ENCODE measurements at regions not wholly inside any gene's neighbourhood (a gene's known extent, or its start where the extent isn't known, plus 50 kb on each side); places are given as distances from the start of the nearest gene placed in this dataset.
"Not testable (repeated sequence)": the region's sequence is repeated elsewhere in the genome, so short reads cannot be mapped to it uniquely, and the experiment has no call there.

GRCh38 chr2:111506936-111507335 is 377.1 kb downstream of the ANAPC1 start:
- DNase-seq (ENCODE audit: low spot score); H3K4me2 ChIP-seq (ENCODE audit: insufficient read depth, low read length, poor library complexity, severe bottlenecking); H2BK120ac ChIP-seq (ENCODE audit: low read depth, low read length); H3K9me3 ChIP-seq (replicated peaks in 1 of 2; ENCODE audit: control insufficient read depth in 2 of 2, insufficient read depth in 1 of 2, low read depth in 1 of 2, low read length in 2 of 2); H3K27me3 ChIP-seq (ENCODE audit: control insufficient read depth in 3 of 3, insufficient read depth in 3 of 3, low read depth in 1 of 3, low read length in 3 of 3); H2AK5ac ChIP-seq (ENCODE audit: low read depth, low read length); H3K36me3 ChIP-seq (replicated peaks in 1 of 2; ENCODE audit: control insufficient read depth in 2 of 2, insufficient read depth in 2 of 2, low read length in 2 of 2); H3K4me1 ChIP-seq (ENCODE audit: control insufficient read depth in 2 of 2, insufficient read depth in 1 of 2, low read depth in 1 of 2, low read length in 2 of 2); H2BK5ac ChIP-seq (ENCODE audit: low read length); H3K79me1 ChIP-seq (ENCODE audit: low read depth, low read length); H3K4me3 ChIP-seq (ENCODE audit: low read length in 2 of 2); H3K27ac ChIP-seq (replicated peaks; ENCODE audit: low read length); H2AFZ ChIP-seq (ENCODE audit: low read length); H2BK12ac ChIP-seq (ENCODE audit: low read length); H4K8ac ChIP-seq (ENCODE audit: low read depth, low read length); H3K4ac ChIP-seq (ENCODE audit: low read length); H3K9ac ChIP-seq (ENCODE audit: low read depth, low read length, poor library complexity); H4K91ac ChIP-seq (ENCODE audit: low read depth, low read length, poor library complexity); H3K23ac ChIP-seq (ENCODE audit: low read depth, low read length, poor library complexity); H3K14ac ChIP-seq (ENCODE audit: low read length); H2BK15ac ChIP-seq (ENCODE audit: low read length); H3K18ac ChIP-seq (ENCODE audit: low read length): not testable (repeated sequence)
- WGBS, 2 donors (ENCODE audit: extremely low coverage in 2 of 2, insufficient read length in 2 of 2, insufficient replicate concordance in 1 of 2) = no CpG with 5 or more reads among the region's 5 CpGs

DNA sequence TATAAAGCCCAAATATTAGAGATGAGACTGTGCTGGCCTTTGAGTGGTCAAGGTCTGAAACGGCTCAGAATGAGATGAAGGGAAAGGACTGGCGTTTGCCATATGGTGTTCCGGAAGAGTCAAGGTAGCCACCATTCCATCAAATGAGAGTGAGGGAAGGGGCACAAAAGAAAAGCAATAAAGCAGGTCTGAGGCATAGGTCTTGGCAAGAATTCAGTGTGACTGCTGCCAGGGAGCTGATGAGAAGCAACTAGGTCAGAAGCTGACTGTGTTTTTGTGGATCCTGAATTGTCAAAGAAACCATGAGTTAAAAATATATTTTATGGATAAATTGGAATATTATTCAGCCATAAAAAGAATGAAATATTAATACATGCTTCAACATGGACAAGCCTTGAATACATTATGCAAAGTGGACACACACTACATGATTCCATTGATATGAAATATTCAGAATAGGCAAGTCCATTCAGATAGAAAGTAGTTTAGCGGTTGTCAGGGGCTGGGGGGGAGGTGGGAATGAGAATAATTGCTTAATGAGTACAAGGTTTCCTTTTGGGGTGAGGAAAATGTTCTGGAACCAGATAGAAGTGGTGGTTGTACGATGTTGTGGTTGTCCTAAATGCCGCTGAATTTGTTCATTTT is 374.6 kb downstream of the ANAPC1 start:
- H2AFZ ChIP-seq (ENCODE audit: low read length); H3K9ac ChIP-seq (ENCODE audit: low read depth, low read length, poor library complexity); H2AK5ac ChIP-seq (ENCODE audit: low read depth, low read length); H3K36me3 ChIP-seq (replicated peaks in 1 of 2; ENCODE audit: control insufficient read depth in 2 of 2, insufficient read depth in 2 of 2, low read length in 2 of 2); H3K4me1 ChIP-seq (ENCODE audit: control insufficient read depth in 2 of 2, insufficient read depth in 1 of 2, low read depth in 1 of 2, low read length in 2 of 2); H4K91ac ChIP-seq (ENCODE audit: low read depth, low read length, poor library complexity); H3K79me1 ChIP-seq (ENCODE audit: low read depth, low read length); H4K8ac ChIP-seq (ENCODE audit: low read depth, low read length); H3K4me3 ChIP-seq (ENCODE audit: low read length in 2 of 2); H2BK12ac ChIP-seq (ENCODE audit: low read length); H2BK5ac ChIP-seq (ENCODE audit: low read length); H3K4ac ChIP-seq (ENCODE audit: low read length); H3K4me2 ChIP-seq (ENCODE audit: insufficient read depth, low read length, poor library complexity, severe bottlenecking); H2BK15ac ChIP-seq (ENCODE audit: low read length); H3K14ac ChIP-seq (ENCODE audit: low read length); H3K18ac ChIP-seq (ENCODE audit: low read length); H3K27me3 ChIP-seq (ENCODE audit: control insufficient read depth in 3 of 3, insufficient read depth in 3 of 3, low read depth in 1 of 3, low read length in 3 of 3); H3K23ac ChIP-seq (ENCODE audit: low read depth, low read length, poor library complexity); DNase-seq (ENCODE audit: low spot score); H3K27ac ChIP-seq (replicated peaks; ENCODE audit: low read length); H2BK120ac ChIP-seq (ENCODE audit: low read depth, low read length); H3K9me3 ChIP-seq (replicated peaks in 1 of 2; ENCODE audit: control insufficient read depth in 2 of 2, insufficient read depth in 1 of 2, low read depth in 1 of 2, low read length in 2 of 2): not testable (repeated sequence)
- no CpG with 5 or more reads among the region's 6 CpGs for WGBS, 2 donors (ENCODE audit: extremely low coverage in 2 of 2, insufficient read length in 2 of 2, insufficient replicate concordance in 1 of 2)

- WGBS, 2 donors (ENCODE audit: extremely low coverage in 2 of 2, insufficient read length in 2 of 2, insufficient replicate concordance in 1 of 2) = no CpG with 5 or more reads among the region's 6 CpGs
- not testable (repeated sequence) for H2BK15ac ChIP-seq (ENCODE audit: low read length); DNase-seq (ENCODE audit: low spot score)
Measured at GRCh38 chr2:111510384-111510783, 373.6 kb downstream of the ANAPC1 start.

GRCh38 chr2:111511062-111511461 is 372.9 kb downstream of the ANAPC1 start:
- H2BK120ac ChIP-seq (ENCODE audit: low read depth, low read length); DNase-seq (ENCODE audit: low spot score); H2BK15ac ChIP-seq (ENCODE audit: low read length); H3K36me3 ChIP-seq (replicated peaks in 1 of 2; ENCODE audit: control insufficient read depth in 2 of 2, insufficient read depth in 2 of 2, low read length in 2 of 2); H2BK5ac ChIP-seq (ENCODE audit: low read length); H2BK12ac ChIP-seq (ENCODE audit: low read length); H3K23ac ChIP-seq (ENCODE audit: low read depth, low read length, poor library complexity); H4K91ac ChIP-seq (ENCODE audit: low read depth, low read length, poor library complexity); H4K8ac ChIP-seq (ENCODE audit: low read depth, low read length); H2AFZ ChIP-seq (ENCODE audit: low read length); H3K9ac ChIP-seq (ENCODE audit: low read depth, low read length, poor library complexity); H2AK5ac ChIP-seq (ENCODE audit: low read depth, low read length); H3K4ac ChIP-seq (ENCODE audit: low read length); H3K27ac ChIP-seq (replicated peaks; ENCODE audit: low read length); H3K4me3 ChIP-seq (ENCODE audit: low read length in 2 of 2); H3K4me2 ChIP-seq (ENCODE audit: insufficient read depth, low read length, poor library complexity, severe bottlenecking); H3K4me1 ChIP-seq (ENCODE audit: control insufficient read depth in 2 of 2, insufficient read depth in 1 of 2, low read depth in 1 of 2, low read length in 2 of 2); H3K79me1 ChIP-seq (ENCODE audit: low read depth, low read length); H3K14ac ChIP-seq (ENCODE audit: low read length); H3K9me3 ChIP-seq (replicated peaks in 1 of 2; ENCODE audit: control insufficient read depth in 2 of 2, insufficient read depth in 1 of 2, low read depth in 1 of 2, low read length in 2 of 2); H3K18ac ChIP-seq (ENCODE audit: low read length); H3K27me3 ChIP-seq (ENCODE audit: control insufficient read depth in 3 of 3, insufficient read depth in 3 of 3, low read depth in 1 of 3, low read length in 3 of 3): not testable (repeated sequence)
- whole genome bisulfite sequencing, 2 donors (ENCODE audit: extremely low coverage in 2 of 2, insufficient read length in 2 of 2, insufficient replicate concordance in 1 of 2) = no CpG with 5 or more reads among the region's 3 CpGs

More at GRCh38 chr2:111510384-111510783, 373.6 kb downstream of the ANAPC1 start:
- H3K18ac ChIP-seq (ENCODE audit: low read length); H3K4me1 ChIP-seq (ENCODE audit: control insufficient read depth in 2 of 2, insufficient read depth in 1 of 2, low read depth in 1 of 2, low read length in 2 of 2); H3K27me3 ChIP-seq (ENCODE audit: control insufficient read depth in 3 of 3, insufficient read depth in 3 of 3, low read depth in 1 of 3, low read length in 3 of 3); H3K4me3 ChIP-seq (ENCODE audit: low read length in 2 of 2); H4K91ac ChIP-seq (ENCODE audit: low read depth, low read length, poor library complexity); H2BK120ac ChIP-seq (ENCODE audit: low read depth, low read length); H2BK12ac ChIP-seq (ENCODE audit: low read length); H2AK5ac ChIP-seq (ENCODE audit: low read depth, low read length); H3K4me2 ChIP-seq (ENCODE audit: insufficient read depth, low read length, poor library complexity, severe bottlenecking); H3K14ac ChIP-seq (ENCODE audit: low read length); H3K36me3 ChIP-seq (replicated peaks in 1 of 2; ENCODE audit: control insufficient read depth in 2 of 2, insufficient read depth in 2 of 2, low read length in 2 of 2); H3K27ac ChIP-seq (replicated peaks; ENCODE audit: low read length); H3K9me3 ChIP-seq (replicated peaks in 1 of 2; ENCODE audit: control insufficient read depth in 2 of 2, insufficient read depth in 1 of 2, low read depth in 1 of 2, low read length in 2 of 2); H2BK5ac ChIP-seq (ENCODE audit: low read length); H3K23ac ChIP-seq (ENCODE audit: low read depth, low read length, poor library complexity); H3K4ac ChIP-seq (ENCODE audit: low read length); H3K9ac ChIP-seq (ENCODE audit: low read depth, low read length, poor library complexity); H3K79me1 ChIP-seq (ENCODE audit: low read depth, low read length); H2AFZ ChIP-seq (ENCODE audit: low read length); H4K8ac ChIP-seq (ENCODE audit: low read depth, low read length): not testable (repeated sequence)

All from neuronal stem cell (in vitro differentiated cells).